ENCODE measurements at regions not wholly inside any gene's neighbourhood (a gene's known extent, or its start where the extent isn't known, plus 50 kb on each side); places are given as distances from the start of the nearest gene placed in this dataset.
"Not testable (repeated sequence)": the region's sequence is repeated elsewhere in the genome, so short reads cannot be mapped to it uniquely, and the experiment has no call there.

DNA sequence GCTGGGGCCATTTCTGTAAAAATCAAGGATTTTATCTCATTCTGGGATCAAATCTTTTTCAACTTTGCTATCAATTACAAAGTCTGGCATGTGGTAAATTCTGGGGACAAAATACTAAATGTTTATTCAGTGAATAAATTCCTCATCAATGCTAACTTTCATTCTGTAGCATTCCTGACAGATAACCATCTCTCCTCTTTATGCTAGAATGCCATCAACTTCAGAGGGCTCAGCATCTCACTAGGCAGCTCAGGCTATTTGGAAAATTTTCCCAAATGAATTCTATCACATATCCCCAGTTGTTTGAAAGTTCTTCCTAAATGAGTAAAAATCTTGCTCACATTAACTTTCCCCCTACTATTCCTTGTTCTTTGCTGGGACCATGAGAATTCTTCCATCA lies 163.0 kb upstream of the DAB1 start:
- Histone ChIP-seq H3K4me1 (ENCODE audit: control insufficient read depth, insufficient read depth, low read length) (no peaks in the 10 kb centered on the region), H3K4me3 (ENCODE audit: low read length) (no peak overlapping the region), H3K9me3 (replicated peaks; ENCODE audit: control insufficient read depth, low read depth, low read length) (no peaks in the 10 kb centered on the region), H3K27ac (ENCODE audit: low read length) (no peak overlapping the region), H3K36me3 (ENCODE audit: control insufficient read depth, insufficient read depth, low read length) (no peaks in the 10 kb centered on the region), H3K27me3 (ENCODE audit: control insufficient read depth, insufficient read depth, low read length) (no peaks in the 10 kb centered on the region)
- DNase-seq: no peak

DNA sequence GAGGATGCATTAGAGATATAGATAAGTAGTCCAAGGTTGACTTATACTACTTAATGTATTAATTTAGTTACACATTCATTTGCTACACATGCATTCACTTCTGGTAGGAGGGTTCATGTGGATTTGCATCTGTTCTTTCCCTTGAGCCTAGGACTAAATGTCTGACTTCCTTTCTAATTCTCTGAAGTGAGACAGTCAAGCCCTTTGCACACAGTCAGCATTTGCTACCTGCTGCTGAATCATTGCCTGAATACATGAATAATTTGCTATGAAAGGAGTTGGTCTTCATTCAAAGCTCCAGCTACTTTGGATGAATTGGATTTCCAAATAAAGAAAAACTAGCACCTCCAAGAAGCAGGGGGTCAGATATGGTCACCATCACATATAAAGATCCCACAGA lies 154.8 kb upstream of the DAB1 start:
- H3K36me3 ChIP-seq (ENCODE audit: control insufficient read depth, insufficient read depth, low read length): no peaks in the 10 kb centered on the region
- H3K27me3 ChIP-seq (ENCODE audit: control insufficient read depth, insufficient read depth, low read length): no peaks in the 10 kb centered on the region
- no peak overlapping the region for H3K4me3 ChIP-seq (ENCODE audit: low read length)
- H3K27ac ChIP-seq (ENCODE audit: low read length): no peak overlapping the region
- DNase-seq: no peak
- no peaks in the 10 kb centered on the region for H3K9me3 ChIP-seq (replicated peaks; ENCODE audit: control insufficient read depth, low read depth, low read length)
- no peaks in the 10 kb centered on the region for H3K4me1 ChIP-seq (ENCODE audit: control insufficient read depth, insufficient read depth, low read length)

- WGBS (ENCODE audit: insufficient coverage): 86% methylated on average over 1 of the region's 2 CpGs
Observed at GRCh38 chr1:57578099-57578498, 154.2 kb upstream of the DAB1 start.

DNA sequence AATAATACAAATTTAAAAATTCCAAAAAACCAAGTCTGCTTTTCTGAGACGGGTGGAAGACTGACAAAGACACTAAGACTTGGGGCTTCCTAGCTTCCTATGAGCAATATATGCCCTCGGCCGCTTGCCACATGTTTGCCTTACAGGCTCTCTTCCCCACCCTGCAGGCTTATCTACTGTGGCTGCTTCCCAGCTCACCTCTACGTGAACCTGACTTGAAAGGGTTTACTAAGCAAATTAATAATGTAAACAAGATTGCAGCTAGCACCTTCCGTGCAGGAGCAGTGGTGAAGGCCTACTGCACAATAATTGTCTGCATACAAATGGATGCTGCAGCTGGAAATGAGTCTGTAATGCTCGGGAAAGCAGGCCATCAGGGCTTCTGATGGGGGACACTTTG lies 152.9 kb upstream of the DAB1 start:
- Histone ChIP-seq H3K27me3 (ENCODE audit: control insufficient read depth, insufficient read depth, low read length) (no peaks in the 10 kb centered on the region), H3K4me3 (ENCODE audit: low read length) (no peak overlapping the region), H3K36me3 (ENCODE audit: control insufficient read depth, insufficient read depth, low read length) (no peaks in the 10 kb centered on the region), H3K9me3 (replicated peaks; ENCODE audit: control insufficient read depth, low read depth, low read length) (no peaks in the 10 kb centered on the region), H3K4me1 (ENCODE audit: control insufficient read depth, insufficient read depth, low read length) (no peaks in the 10 kb centered on the region), H3K27ac (ENCODE audit: low read length) (no peak overlapping the region)
- WGBS (ENCODE audit: insufficient coverage): 69% methylated on average over 4 of the region's 6 CpGs
- no peak for DNase-seq

More at GRCh38 chr1:57578099-57578498, 154.2 kb upstream of the DAB1 start:
- no peak for DNase-seq
- H3K36me3 ChIP-seq (ENCODE audit: control insufficient read depth, insufficient read depth, low read length): no peaks in the 10 kb centered on the region
- H3K27ac ChIP-seq (ENCODE audit: low read length): no peak overlapping the region
- H3K9me3 ChIP-seq (replicated peaks; ENCODE audit: control insufficient read depth, low read depth, low read length): no peaks in the 10 kb centered on the region
- no peaks in the 10 kb centered on the region for H3K4me1 ChIP-seq (ENCODE audit: control insufficient read depth, insufficient read depth, low read length)
- H3K4me3 ChIP-seq (ENCODE audit: low read length): no peak overlapping the region
- H3K27me3 ChIP-seq (ENCODE audit: control insufficient read depth, insufficient read depth, low read length): no peaks in the 10 kb centered on the region

DNA sequence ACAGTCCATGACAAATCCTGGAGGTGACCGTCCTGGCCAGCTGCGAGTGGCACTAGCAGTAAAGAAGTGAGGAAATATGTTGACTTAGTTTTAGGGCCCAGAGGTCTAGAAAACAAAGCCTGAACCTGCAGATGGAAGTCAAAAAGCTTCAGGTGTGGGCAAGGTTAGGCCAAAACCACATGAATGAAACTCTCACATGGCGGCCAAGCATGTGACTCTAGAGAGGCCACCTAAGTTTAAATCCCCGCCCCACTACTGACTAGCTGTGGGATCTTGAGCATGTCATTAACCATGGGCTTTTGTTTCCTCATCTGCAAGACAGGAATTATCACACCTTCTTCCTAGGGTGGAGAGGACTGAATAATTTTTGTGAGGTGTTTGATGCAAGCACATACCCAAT lies 148.2 kb upstream of the DAB1 start:
- Histone ChIP-seq H3K4me3 (ENCODE audit: low read length) (no peak overlapping the region), H3K27ac (ENCODE audit: low read length) (no peak overlapping the region), H3K9me3 (replicated peaks; ENCODE audit: control insufficient read depth, low read depth, low read length) (peaks cover 2% of the 10 kb centered on the region), H3K36me3 (ENCODE audit: control insufficient read depth, insufficient read depth, low read length) (no peaks in the 10 kb centered on the region), H3K4me1 (ENCODE audit: control insufficient read depth, insufficient read depth, low read length) (no peaks in the 10 kb centered on the region), H3K27me3 (ENCODE audit: control insufficient read depth, insufficient read depth, low read length) (no peaks in the 10 kb centered on the region)
- 72% methylated on average over 2 of the region's 4 CpGs for WGBS (ENCODE audit: insufficient coverage)
- no peak for DNase-seq

- not testable (repeated sequence) for H3K4me1 ChIP-seq (ENCODE audit: control insufficient read depth, insufficient read depth, low read length); DNase-seq; H3K27me3 ChIP-seq (ENCODE audit: control insufficient read depth, insufficient read depth, low read length); H3K27ac ChIP-seq (ENCODE audit: low read length); H3K9me3 ChIP-seq (replicated peaks; ENCODE audit: control insufficient read depth, low read depth, low read length); H3K4me3 ChIP-seq (ENCODE audit: low read length); H3K36me3 ChIP-seq (ENCODE audit: control insufficient read depth, insufficient read depth, low read length)
- no CpG with 5 or more reads among the region's 3 CpGs for WGBS (ENCODE audit: insufficient coverage)
Observed at GRCh38 chr1:57558066-57558465, 134.2 kb upstream of the DAB1 start.

DNA sequence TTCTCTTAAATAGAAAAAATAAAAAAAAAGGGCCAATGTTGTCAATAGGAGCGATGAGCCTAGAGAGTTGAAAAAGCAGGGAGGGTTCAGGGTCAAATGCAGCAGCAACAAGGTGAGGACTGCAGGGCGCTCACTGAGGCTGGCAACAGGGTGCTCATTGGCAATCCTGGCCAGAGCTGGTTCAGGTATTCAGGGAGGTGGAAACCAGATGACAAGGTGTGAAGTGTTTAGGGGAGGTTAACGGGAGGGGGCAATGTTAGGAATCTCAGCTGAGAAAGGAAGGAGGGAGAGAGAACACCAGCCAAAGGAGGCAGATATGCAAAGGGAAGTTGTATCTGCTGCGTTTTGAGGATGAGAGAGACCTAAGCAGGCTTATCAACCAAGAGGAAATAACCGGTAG lies 129.8 kb upstream of the DAB1 start:
- no peak for DNase-seq
- H3K36me3 ChIP-seq (ENCODE audit: control insufficient read depth, insufficient read depth, low read length): no peaks in the 10 kb centered on the region
- 52% methylated on average over 4 of the region's 5 CpGs for WGBS (ENCODE audit: insufficient coverage)

GRCh38 chr1:57551476-57551875 lies 127.6 kb upstream of the DAB1 start:
- H3K36me3 ChIP-seq (ENCODE audit: control insufficient read depth, insufficient read depth, low read length): no peaks in the 10 kb centered on the region
- no peaks in the 10 kb centered on the region for H3K9me3 ChIP-seq (replicated peaks; ENCODE audit: control insufficient read depth, low read depth, low read length)
- no peak for DNase-seq
- no peaks in the 10 kb centered on the region for H3K4me1 ChIP-seq (ENCODE audit: control insufficient read depth, insufficient read depth, low read length)
- no peaks in the 10 kb centered on the region for H3K27me3 ChIP-seq (ENCODE audit: control insufficient read depth, insufficient read depth, low read length)
- no peak overlapping the region for H3K4me3 ChIP-seq (ENCODE audit: low read length)
- 0% methylated on average over 1 of the region's 4 CpGs for WGBS (ENCODE audit: insufficient coverage)
- no peak overlapping the region for H3K27ac ChIP-seq (ENCODE audit: low read length)

More for the DNA sequence above, 129.8 kb upstream of the DAB1 start:
- no peaks in the 10 kb centered on the region for H3K9me3 ChIP-seq (replicated peaks; ENCODE audit: control insufficient read depth, low read depth, low read length)
- no peaks in the 10 kb centered on the region for H3K27me3 ChIP-seq (ENCODE audit: control insufficient read depth, insufficient read depth, low read length)
- no peaks in the 10 kb centered on the region for H3K4me1 ChIP-seq (ENCODE audit: control insufficient read depth, insufficient read depth, low read length)
- no peak overlapping the region for H3K4me3 ChIP-seq (ENCODE audit: low read length)
- H3K27ac ChIP-seq (ENCODE audit: low read length): no peak overlapping the region

DNA sequence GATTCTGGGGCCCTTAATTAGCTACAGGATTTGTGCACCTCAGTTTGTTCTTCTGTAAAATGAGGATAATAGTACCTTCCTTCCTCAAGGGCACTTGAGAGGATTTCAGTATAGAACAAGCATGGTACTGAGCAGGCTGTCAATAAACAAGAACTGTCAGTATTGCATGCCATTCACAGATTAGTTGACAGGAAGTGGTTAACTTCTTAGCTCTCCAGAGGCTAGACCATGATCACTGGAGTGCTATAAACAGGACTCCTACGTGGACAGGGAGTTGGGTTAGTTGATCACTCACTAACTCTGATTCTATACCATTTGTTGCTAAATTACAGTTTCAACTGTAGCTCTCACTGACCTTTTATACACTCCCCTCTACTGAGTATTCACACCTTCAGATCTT lies 126.2 kb upstream of the DAB1 start:
- Histone ChIP-seq H3K36me3 (ENCODE audit: control insufficient read depth, insufficient read depth, low read length) (no peaks in the 10 kb centered on the region), H3K4me1 (ENCODE audit: control insufficient read depth, insufficient read depth, low read length) (no peaks in the 10 kb centered on the region), H3K9me3 (replicated peaks; ENCODE audit: control insufficient read depth, low read depth, low read length) (no peaks in the 10 kb centered on the region), H3K27me3 (ENCODE audit: control insufficient read depth, insufficient read depth, low read length) (no peaks in the 10 kb centered on the region), H3K4me3 (ENCODE audit: low read length) (no peak overlapping the region), H3K27ac (ENCODE audit: low read length) (no peak overlapping the region)
- 29% methylated on average over 1 of the region's 1 CpG for WGBS (ENCODE audit: insufficient coverage)
- DNase-seq: no peak

- Histone ChIP-seq H3K9me3 (replicated peaks; ENCODE audit: control insufficient read depth, low read depth, low read length) (no peaks in the 10 kb centered on the region), H3K27me3 (ENCODE audit: control insufficient read depth, insufficient read depth, low read length) (no peaks in the 10 kb centered on the region), H3K4me1 (ENCODE audit: control insufficient read depth, insufficient read depth, low read length) (no peaks in the 10 kb centered on the region), H3K36me3 (ENCODE audit: control insufficient read depth, insufficient read depth, low read length) (no peaks in the 10 kb centered on the region), H3K27ac (ENCODE audit: low read length) (no peak overlapping the region), H3K4me3 (ENCODE audit: low read length) (no peak overlapping the region)
- DNase-seq: no peak
- 67% methylated on average over 1 of the region's 4 CpGs for whole genome bisulfite sequencing (ENCODE audit: insufficient coverage)
Observed at GRCh38 chr1:57549300-57549699, 125.4 kb upstream of the DAB1 start.

DNA sequence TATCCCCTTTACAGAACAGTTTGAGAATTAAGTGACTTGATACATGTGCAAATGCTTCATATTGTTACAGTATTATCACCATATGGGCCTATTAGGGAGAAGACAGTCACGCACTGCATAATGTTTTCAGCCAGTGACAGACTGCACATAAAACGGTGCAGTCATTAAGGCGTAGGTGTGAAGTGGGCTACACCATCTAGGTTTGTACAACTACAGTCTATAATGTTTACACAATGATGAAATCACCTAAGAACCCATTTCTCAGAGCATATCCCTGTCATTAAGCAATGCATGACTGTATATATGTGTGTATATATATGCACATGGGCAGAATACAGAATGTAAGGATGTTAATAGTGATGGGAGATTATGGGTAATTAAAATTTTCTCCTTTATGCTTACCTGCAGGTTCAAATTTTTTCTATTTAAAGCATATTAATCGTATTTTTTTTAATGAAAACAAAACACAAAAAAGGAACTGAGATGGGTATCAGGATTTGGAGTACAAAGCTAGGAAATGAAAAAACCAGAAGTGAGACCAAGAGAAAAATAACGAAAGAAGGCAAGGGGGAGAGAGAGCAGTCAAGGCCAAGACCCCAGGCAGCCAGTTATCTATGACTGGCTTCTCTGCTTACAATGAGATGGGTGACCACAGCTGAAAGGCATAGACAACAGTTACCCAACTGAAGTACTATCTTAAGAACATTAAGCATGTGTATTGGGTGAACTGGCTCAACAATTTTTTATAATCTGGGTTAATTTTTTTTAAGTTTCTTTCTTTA lies 122.9 kb upstream of the DAB1 start:
- no peak for DNase-seq
- 40% methylated on average over 1 of the region's 5 CpGs for WGBS (ENCODE audit: insufficient coverage)
- H3K36me3 ChIP-seq (ENCODE audit: control insufficient read depth, insufficient read depth, low read length): no peaks in the 10 kb centered on the region
- no peak overlapping the region for H3K27ac ChIP-seq (ENCODE audit: low read length)
- no peaks in the 10 kb centered on the region for H3K27me3 ChIP-seq (ENCODE audit: control insufficient read depth, insufficient read depth, low read length)
- H3K4me1 ChIP-seq (ENCODE audit: control insufficient read depth, insufficient read depth, low read length): no peaks in the 10 kb centered on the region
- H3K4me3 ChIP-seq (ENCODE audit: low read length): no peak overlapping the region
- H3K9me3 ChIP-seq (replicated peaks; ENCODE audit: control insufficient read depth, low read depth, low read length): no peaks in the 10 kb centered on the region
